ENCODE measurements at regions not wholly inside any gene's neighbourhood (a gene's known extent, or its start where the extent isn't known, plus 50 kb on each side); places are given as distances from the start of the nearest gene placed in this dataset.

DNA sequence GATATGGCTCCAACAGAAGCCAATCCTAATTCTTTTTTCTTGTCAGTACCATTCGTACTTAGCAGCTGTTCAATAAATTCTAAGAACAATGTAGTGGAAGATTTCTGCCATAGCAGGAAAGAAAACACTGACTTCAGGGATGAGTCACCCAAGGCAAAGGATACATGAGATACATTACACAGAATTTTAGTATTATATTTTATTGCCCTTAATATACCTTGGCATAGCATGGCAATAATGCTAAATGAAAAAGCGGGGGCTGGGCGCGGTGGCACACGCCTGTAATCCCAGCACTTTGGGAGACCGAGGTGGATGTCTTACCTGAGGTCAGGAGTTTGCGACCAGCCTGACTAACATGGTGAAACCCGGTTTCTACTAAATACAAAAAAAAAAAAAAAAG is 619.1 kb upstream of the DAB2 start:
- no peak for DNase-seq (ENCODE audit: low spot score)

- no peak for DNase-seq (ENCODE audit: low spot score)
Observed at GRCh38 chr5:40041452-40041851, 616.7 kb upstream of the DAB2 start.

- no peak for DNase-seq (ENCODE audit: low spot score)
Observed at GRCh38 chr5:40037713-40038112, 612.9 kb upstream of the DAB2 start.

DNA sequence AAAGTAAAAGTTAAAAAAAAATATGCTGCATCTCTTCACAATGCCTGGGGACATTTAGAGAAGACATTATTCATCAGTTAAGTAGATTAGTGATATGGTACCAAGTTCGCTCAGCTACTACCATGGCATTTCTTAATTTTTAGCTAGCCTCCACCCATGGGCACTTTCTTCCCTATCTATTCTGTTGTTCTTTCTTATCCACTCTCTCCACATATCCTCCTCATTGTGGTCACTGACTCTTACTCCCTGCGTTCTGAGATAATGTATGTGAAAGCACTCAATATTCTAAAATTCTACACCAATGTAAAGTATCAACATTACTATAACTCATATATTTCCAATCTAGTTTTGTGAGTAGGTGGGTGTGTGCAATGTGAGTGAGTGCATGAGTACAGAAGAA is 609.7 kb upstream of the DAB2 start:
- DNase-seq (ENCODE audit: low spot score) = no peak

GRCh38 chr5:40033411-40033810 is 608.6 kb upstream of the DAB2 start:
- DNase-seq (ENCODE audit: low spot score) = no peak

DNA sequence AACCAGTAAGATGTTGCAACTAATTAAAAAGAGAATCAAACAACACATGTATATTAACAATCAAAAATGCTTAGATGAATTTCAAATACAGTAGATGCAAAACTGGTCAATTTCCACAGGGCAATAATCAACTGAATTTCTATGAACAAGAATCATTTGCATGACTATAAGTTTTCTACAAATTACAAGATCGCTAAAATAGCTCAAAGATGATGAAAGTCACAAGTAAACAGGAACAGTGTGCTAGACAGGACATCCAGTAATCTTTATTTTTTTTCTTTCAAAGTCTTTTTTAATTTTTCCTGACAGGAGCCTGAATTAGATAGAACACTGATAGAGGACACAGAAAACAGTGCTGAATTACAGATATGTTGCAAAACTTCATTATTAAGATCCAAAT is 608.2 kb upstream of the DAB2 start:
- DNase-seq (ENCODE audit: low spot score) = no peak

- no peak for DNase-seq (ENCODE audit: low spot score)
Observed at GRCh38 chr5:40030661-40031060, 605.9 kb upstream of the DAB2 start.

GRCh38 chr5:40029711-40030495 is 605.1 kb upstream of the DAB2 start:
- DNase-seq (ENCODE audit: low spot score) = no peak

GRCh38 chr5:40027400-40027799 is 602.6 kb upstream of the DAB2 start:
- DNase-seq (ENCODE audit: low spot score) = no peak

DNA sequence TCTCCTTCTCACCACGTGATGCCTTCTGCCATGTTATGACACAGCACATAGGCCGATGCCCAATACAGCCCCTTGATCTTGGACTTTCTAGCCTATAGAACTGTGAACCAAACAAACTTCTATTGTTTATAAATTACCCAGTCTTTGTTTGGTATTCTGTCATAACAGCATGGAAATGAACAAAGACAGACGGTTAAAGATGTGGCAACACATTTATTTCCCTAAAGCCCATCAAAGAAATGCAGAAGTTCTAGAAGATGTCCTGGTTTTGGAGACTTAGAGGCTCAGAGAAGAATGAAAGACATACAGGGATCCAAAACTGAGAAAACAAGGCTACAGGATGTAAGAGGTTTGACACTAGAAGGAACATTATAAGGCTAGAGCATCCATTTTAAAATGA is 600.8 kb upstream of the DAB2 start:
- DNase-seq (ENCODE audit: low spot score) = no peak

DNA sequence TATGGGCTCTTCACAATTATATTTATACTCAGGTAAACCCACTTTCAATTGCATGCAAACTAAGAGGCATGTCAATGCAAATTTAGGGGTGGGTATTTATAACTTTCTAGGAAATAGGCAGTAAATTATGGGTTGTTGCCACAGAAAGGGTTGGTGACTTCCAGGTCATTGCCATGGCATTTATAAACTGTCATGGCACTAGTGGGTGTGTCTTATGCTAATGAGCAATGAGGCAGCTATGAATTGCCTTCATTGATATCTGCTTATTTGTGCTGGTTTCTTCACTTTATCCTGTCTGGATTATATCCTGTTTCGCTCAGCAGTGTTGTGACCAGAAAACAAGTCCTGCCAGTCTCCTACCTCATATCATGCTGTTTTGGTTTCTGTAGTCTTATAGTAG is 597.3 kb upstream of the DAB2 start:
- no peak for DNase-seq (ENCODE audit: low spot score)

DNA sequence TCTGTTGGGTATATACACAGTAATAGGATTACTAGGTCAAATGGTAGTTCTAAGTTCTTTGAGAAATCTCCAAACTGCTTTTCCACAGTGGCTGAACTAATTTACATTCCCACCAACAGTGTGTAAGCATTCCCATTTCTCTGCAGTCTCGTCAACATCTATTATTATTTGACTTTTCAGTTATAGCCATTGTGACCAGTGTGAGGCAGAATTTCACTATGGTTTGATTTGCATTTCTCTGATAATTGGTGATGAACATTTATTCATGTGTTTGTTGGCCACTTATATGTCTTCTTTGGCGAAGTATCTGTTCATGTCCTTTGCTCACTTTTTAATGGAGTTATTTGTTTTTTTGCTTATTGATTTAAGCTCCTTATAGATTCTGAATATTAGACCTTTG is 596.2 kb upstream of the DAB2 start:
- no peak for DNase-seq (ENCODE audit: low spot score)

- no peak for DNase-seq (ENCODE audit: low spot score)
Observed at GRCh38 chr5:40017918-40018317, 593.1 kb upstream of the DAB2 start.

GRCh38 chr5:40017135-40017534 is 592.4 kb upstream of the DAB2 start:
- DNase-seq (ENCODE audit: low spot score) = no peak

DNA sequence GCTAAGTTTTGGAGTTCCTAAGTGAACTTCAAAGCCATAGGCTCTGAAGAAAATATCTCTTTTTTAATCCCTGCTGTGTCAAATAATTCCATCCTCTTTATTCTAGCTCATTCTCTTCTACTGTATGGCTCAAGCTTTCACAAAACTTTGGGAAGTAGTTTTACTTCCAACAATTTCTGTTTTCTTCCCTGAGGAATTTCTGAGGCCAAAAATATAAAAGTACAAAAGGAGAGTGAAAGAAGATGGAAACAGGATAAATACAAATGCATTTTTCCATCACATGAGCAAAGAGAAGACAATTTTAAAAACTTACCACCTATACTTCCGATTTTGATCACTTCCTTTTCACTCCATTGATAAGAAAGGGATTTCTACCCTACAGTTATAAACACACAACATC is 585.7 kb upstream of the DAB2 start:
- DNase-seq (ENCODE audit: low spot score) = no peak

DNA sequence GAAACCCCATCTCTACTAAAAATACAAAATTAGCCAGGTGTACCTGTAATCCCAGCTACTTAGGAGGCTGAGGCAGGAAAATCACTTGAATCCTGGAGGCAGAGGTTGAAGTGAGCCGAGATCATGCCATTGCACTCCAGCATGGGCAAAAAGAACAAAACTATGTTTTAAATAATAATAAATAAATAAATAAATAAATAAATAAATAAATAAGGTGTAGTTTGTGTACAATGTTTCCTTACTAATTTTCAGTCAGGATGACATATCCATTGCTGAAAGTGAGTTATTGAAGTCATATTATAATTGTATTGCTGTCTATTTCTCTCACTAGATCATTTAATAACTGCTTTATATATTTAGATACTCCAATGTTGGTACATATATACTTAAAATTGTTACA is 581.5 kb upstream of the DAB2 start:
- no peak for DNase-seq (ENCODE audit: low spot score)

DNA sequence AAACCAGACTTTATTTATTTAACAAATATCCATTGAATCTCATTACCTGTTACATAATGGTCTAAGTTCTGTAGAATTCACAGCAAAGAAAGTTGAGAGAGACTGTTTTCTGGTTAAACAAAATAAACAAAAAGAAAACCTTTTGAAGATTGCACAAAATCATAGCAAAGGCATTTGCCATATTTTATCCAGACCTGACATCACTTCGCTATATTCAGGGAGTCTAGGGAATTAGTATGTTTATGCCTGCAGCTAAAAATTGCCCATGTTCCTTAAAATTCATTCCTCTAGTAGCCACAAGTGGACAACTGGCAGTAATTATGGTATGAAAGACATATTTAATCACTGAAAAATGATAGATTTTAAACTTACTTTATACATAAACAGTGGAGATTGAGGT is 577.0 kb upstream of the DAB2 start:
- DNase-seq (ENCODE audit: low spot score) = no peak

DNA sequence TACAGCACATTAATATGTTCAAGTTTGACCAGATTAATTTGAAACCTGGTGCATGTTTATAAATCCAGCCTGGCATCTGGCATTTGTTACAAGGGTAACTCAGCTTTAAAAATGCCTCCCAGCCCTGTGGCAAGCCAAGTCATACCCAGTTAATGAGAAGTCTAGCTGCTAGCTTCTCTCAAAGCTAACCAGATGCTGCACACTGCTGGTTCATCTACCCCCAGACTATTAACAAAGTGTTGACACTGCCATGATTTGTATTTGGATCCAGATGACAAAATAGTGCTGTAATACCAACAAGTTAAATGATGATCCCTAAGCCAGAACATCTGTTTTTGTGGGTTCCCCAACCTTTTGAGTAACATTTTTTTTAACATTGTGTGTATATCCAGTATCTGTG is 573.7 kb upstream of the DAB2 start:
- no peak for DNase-seq (ENCODE audit: low spot score)

GRCh38 chr5:39995990-39996389 is 571.2 kb upstream of the DAB2 start:
- no peak for DNase-seq (ENCODE audit: low spot score)

- no peak for DNase-seq (ENCODE audit: low spot score)
Observed at GRCh38 chr5:39992617-39993202, 567.9 kb upstream of the DAB2 start.

- no peak for DNase-seq (ENCODE audit: low spot score)
Observed at GRCh38 chr5:39986614-39987013, 561.8 kb upstream of the DAB2 start.

DNA sequence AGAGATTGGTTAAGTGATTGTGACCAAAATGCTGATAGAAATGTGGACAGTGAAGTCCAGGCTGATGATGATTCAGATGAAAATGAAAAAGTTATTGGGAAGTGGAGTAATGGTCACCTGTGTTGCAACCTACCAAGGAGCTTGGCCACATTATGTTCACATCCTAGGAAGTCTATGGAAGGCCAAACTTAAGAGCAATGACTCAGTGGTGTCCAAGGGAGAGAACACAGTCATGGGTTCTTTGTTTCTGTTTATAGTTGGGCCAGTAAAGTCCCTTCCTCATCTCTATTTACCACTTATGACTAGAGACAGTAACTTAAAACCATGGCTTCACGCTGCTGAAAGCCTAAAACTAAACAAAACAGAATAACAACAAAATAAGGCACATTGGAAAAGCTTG is 555.3 kb upstream of the DAB2 start:
- DNase-seq (ENCODE audit: low spot score) = no peak

DNA sequence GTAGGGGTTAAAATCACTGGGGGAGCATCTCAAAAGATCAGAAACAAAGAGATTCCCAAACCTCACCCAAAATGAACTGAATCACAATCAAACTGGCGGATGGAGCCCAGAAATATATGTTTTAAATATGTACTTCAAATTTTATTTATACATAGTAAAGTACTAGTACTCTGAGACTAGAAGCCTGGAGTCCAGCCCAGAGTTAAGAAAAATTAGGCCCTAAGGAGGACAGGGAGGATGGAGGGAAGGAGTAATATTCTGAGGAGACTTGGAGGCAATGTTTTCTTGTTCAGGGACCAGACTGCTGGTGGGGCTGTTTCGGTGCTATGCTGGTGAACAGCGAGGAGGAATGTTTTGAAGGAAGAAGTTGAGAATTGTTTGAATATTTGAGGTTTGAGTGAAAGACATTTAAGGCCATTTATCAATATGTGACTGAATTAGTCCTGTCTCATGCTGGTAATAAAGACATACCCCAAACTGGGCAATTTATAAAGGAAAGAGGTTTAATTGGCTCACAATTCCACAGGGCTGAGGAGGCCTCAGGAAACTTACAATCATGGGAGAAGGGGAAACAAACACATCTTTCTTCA is 552.4 kb upstream of the DAB2 start:
- no peak for DNase-seq (ENCODE audit: low spot score)

Data from mucosa of gallbladder (tissue), 1 donor.